HepG2 (cell line): ENCODE measurements at regions not wholly inside any gene's neighbourhood (a gene's known extent, or its start where the extent isn't known, plus 50 kb on each side); places are given as distances from the start of the nearest gene placed in this dataset.

Experiments
- ATAC-seq: fragments of 200-7000 bp; cut with Tn5 transposase; 3 replicates; pipeline ENCODE4 v1.9.1; 2020; ENCODE audit warnings: mild to moderate bottlenecking, moderate library complexity
- BruUV-seq: library from RNA; stranded (reverse); fragments of 400-500 nt; replicated peaks from 2 replicates; lab custom pipeline; 2021; lab: Mats Ljungman, UMichigan
- CTCF ChIA-PET: fragments of 300-600 bp; formaldehyde crosslinking; extraction: SDS; loops from one replicate; lab custom pipeline; 2021; ENCODE audit warnings: low total read pairs, inconsistent platforms, low intra/inter-chr PET ratio; lab: Yijun Ruan, JAX
- POLR2A ChIA-PET: fragments of 350-600 bp; sonication (Branson Sonifier 250); formaldehyde crosslinking; loops from one replicate; lab custom pipeline; 2020; ENCODE audit warnings: antibody characterized with exemption, inconsistent platforms; lab: Yijun Ruan, JAX
- DNase-seq: peaks from one replicate; pipeline ENCODE4 v3.0.0-alpha.2; 2015; ENCODE audit warnings: low spot score
- FAIRE-seq: peaks from 3 replicates; lab custom pipeline; 2011; peaks lifted over from hg19 to GRCh38; lab: Jason Lieb, UNC
- H2AFZ ChIP-seq: one replicate; pipeline ENCODE4 v1.6.1; 2011; ENCODE audit warnings: low read length, inconsistent platforms
- H3K27ac ChIP-seq: fragments of 300-600 bp; 3 replicates; pipeline ENCODE4 v1.8.0; 2011; ENCODE audit warnings: mixed run types, mild to moderate bottlenecking, mixed read lengths, low read length, inconsistent platforms; ENCODE audit not compliant: insufficient read depth; ENCODE audit errors: extremely low read length
- H3K27me3 ChIP-seq, 2 experiments: fragments of 200-600 bp in 1 of 2; 2 replicates in 1 of 2; 3 replicates in 1 of 2; pipeline versions ENCODE4 v1.6.0 to v1.8.0; 2011; ENCODE audit warnings: low read length in 2 of 2, mild to moderate bottlenecking in 2 of 2, moderate library complexity in 2 of 2, inconsistent platforms in 1 of 2; ENCODE audit not compliant: insufficient read depth in 2 of 2, control insufficient read depth in 1 of 2
- H3K36me3 ChIP-seq, 2 experiments: fragments of 200-600 bp in 1 of 2; replicated peaks in 1 of 2; 2 replicates in 1 of 2; 3 replicates in 1 of 2; pipeline versions ENCODE4 v1.5.1 to v1.8.0; 2011; ENCODE audit warnings: low read length in 2 of 2, inconsistent platforms in 1 of 2; ENCODE audit not compliant: insufficient read depth in 2 of 2, control insufficient read depth in 1 of 2
- H3K4me1 ChIP-seq: 2 replicates; pipeline ENCODE4 v1.5.1; 2012; ENCODE audit warnings: low read length, inconsistent platforms; ENCODE audit not compliant: insufficient read depth
- H3K4me2 ChIP-seq: 2 replicates; pipeline ENCODE4 v1.6.0; 2011; ENCODE audit warnings: low read depth, low read length, inconsistent platforms
- H3K4me3 ChIP-seq, 3 experiments: fragments of 200-600 bp in 1 of 3; sonication (generic), shearing (Covaris generic) in 1 of 3; replicated peaks in 1 of 3; 2 replicates each; pipeline ENCODE4 v1.5.1; 2011 to 2016; ENCODE audit warnings: low read length in 3 of 3, inconsistent platforms in 2 of 3, low read depth in 2 of 3, mild to moderate bottlenecking in 2 of 3, control low read depth in 1 of 3, mixed read lengths in 1 of 3; ENCODE audit not compliant: insufficient read depth in 1 of 3
- H3K79me2 ChIP-seq: one replicate; pipeline ENCODE4 v1.6.1; 2011; ENCODE audit warnings: low read length, inconsistent platforms; ENCODE audit not compliant: insufficient read depth
- H3K9ac ChIP-seq: 2 replicates; pipeline ENCODE4 v1.6.0; 2011; ENCODE audit warnings: mild to moderate bottlenecking, low read depth, low read length, inconsistent platforms; ENCODE audit not compliant: insufficient read depth
- H3K9me3 ChIP-seq: 2 replicates; pipeline ENCODE4 v1.5.1; 2012; ENCODE audit warnings: mild to moderate bottlenecking, low read length
- H4K20me1 ChIP-seq: 2 replicates; pipeline ENCODE4 v1.6.0; 2011; ENCODE audit warnings: inconsistent platforms, mild to moderate bottlenecking, low read length, moderate library complexity; ENCODE audit not compliant: insufficient read depth
- KLF9 ChIP-seq: IDR thresholded peaks from 2 replicates; pipeline ENCODE4 v1.6.1; 2016; ENCODE audit warnings: low read depth
- MAFF ChIP-seq: IDR thresholded peaks from 2 replicates; pipeline ENCODE4 v1.6.1; 2011; ENCODE audit warnings: low read depth, low read length, improper control_type of control experiment
- MAFK ChIP-seq, 2 experiments: IDR thresholded peaks in 1 of 2; conservative IDR thresholded peaks in 1 of 2; 2 replicates each; pipeline ENCODE4 v1.6.1; 2011; ENCODE audit warnings: improper control_type of control experiment in 2 of 2, low read length in 2 of 2
- MAZ ChIP-seq, 2 experiments: sonication (generic) in 1 of 2; formaldehyde crosslinking in 1 of 2; IDR thresholded peaks; 2 replicates each; pipeline versions ENCODE4 v1.5.0 to v1.6.1; 2012 to 2020; ENCODE audit warnings: low read depth in 2 of 2, mild to moderate bottlenecking in 2 of 2, borderline replicate concordance in 1 of 2, improper control_type of control experiment in 1 of 2, low read length in 1 of 2, missing genetic modification reagents in 1 of 2, moderate library complexity in 1 of 2
- TGIF2 ChIP-seq: IDR thresholded peaks from 2 replicates; pipeline ENCODE4 v1.6.1; 2016; ENCODE audit warnings: control low read depth, missing compliant biosample characterization
- ZSCAN31 ChIP-seq: sonication (generic); formaldehyde crosslinking; IDR thresholded peaks from 2 replicates; pipeline ENCODE4 v1.5.0; 2020; ENCODE audit warnings: low read depth, mild to moderate bottlenecking, missing genetic modification reagents
- WGBS: methylation state at CpG from one replicate; pipeline ENCODE4 v1.1.6; 2017; ENCODE audit warnings: low lambda C conversion rate; 5-methylcytosine and 5-hydroxymethylcytosine counted together
- in situ Hi-C: cut with HindIII; loops from 2 replicates; pipeline ENCODE4 v1.10.0; 2017; ENCODE audit warnings: low pct_unique_long_range_greater_than_20kb; ENCODE audit not compliant: extremely low pct_ligation_motif_present
- intact Hi-C: fragments of 100-400 bp; cut with micrococcal nuclease; formaldehyde crosslinking; loops from one replicate; pipeline ENCODE4 v1.10.0; 2022; ENCODE audit not compliant: unreplicated experiment

- no TSS peak for BruUV-seq
- DNase-seq: no peak
- Histone ChIP-seq H3K27ac (no peak overlapping the region), H3K79me2 (no peaks in the 10 kb centered on the region)
- POLR2A ChIA-PET: no interaction called here
- no peak for ATAC-seq
- intact Hi-C loops: no loop called here
- FAIRE-seq: no peak
- in situ Hi-C loops: loop anchor here (5.0 to 10.0 kb wide), 2 partner anchors 111 to 153 kb away; no protein-coding TSS in a partner anchor
- TF ChIP-seq TGIF2 (no peak), ZSCAN31 (CRISPR knock-in tag) (no peak)
- TF ChIP-seq, all 625 proteins: peak for 0
- Histone ChIP-seq H3K4me2 (no peak overlapping the region), H3K4me1 (no peaks in the 10 kb centered on the region), H3K4me3 (no peak overlapping the region), H3K9ac (no peak overlapping the region), H4K20me1 (no peaks in the 10 kb centered on the region), H3K27me3 (peaks cover 0 to 6% of the 10 kb centered on the region in 2 experiments; a peak in 2 of 5 replicates), H2AFZ (no peak overlapping the region), H3K36me3 (no peaks in the 10 kb centered on the region), H3K9me3 (no peaks in the 10 kb centered on the region)
- 4% methylated on average over 3 of the region's 3 CpGs for WGBS
- CTCF ChIA-PET: no interaction called here
These were observed 101.5 kb upstream of the PODXL start for GRCh38 chr7:131657881-131658280.

GRCh38 chr7:131656980-131657723 is 100.7 kb upstream of the PODXL start:
- Histone ChIP-seq H4K20me1 (no peaks in the 10 kb centered on the region), H3K36me3 (no peaks in the 10 kb centered on the region), H3K4me2 (no peak overlapping the region), H2AFZ (no peak overlapping the region), H3K9me3 (no peaks in the 10 kb centered on the region), H3K9ac (no peak overlapping the region), H3K79me2 (no peaks in the 10 kb centered on the region), H3K4me3 (no peak overlapping the region), H3K27me3 (peaks cover 0 to 6% of the 10 kb centered on the region in 2 experiments; a peak in 2 of 5 replicates), H3K27ac (no peak overlapping the region), H3K4me1 (no peaks in the 10 kb centered on the region)
- TF ChIP-seq KLF9 (CRISPR knock-in tag): no peak
- TF ChIP-seq MAFK (conservative IDR thresholded peaks at IDR 0.05 in 1 of 2, IDR thresholded peaks at IDR 0.05 in 1 of 2; ENCODE audit: low read length in 2 of 2): peak; percentile 86 to 92
- peak; percentile 84 for TF ChIP-seq MAFF
- TF ChIP-seq MAZ (IDR thresholded peaks at IDR 0.05; ENCODE audit: borderline replicate concordance, low read depth, low read length): no peak
- TF ChIP-seq MAZ (CRISPR knock-in tag; IDR thresholded peaks at IDR 0.05; ENCODE audit: low read depth): no peak
- no peak for DNase-seq
- ChIA-PET POLR2A (no interaction called here), CTCF (no interaction called here)
- in situ Hi-C loops (loop anchor here (5.0 to 10.0 kb wide), 2 partner anchors 110 to 152 kb away; no protein-coding TSS in a partner anchor), intact Hi-C loops (no loop called here)
- 17% methylated on average over 10 of the region's 10 CpGs for WGBS
- no TSS peak for BruUV-seq
- no peak for ATAC-seq
- FAIRE-seq: no peak
